Activated naive CD8-positive, alpha-beta T cell treated with anti-CD3 and anti-CD28 coated beads, Interleukin-2, amount 50 U/mL, for 16 hours (primary cell): ENCODE measurements at regions not wholly inside any gene's neighbourhood (a gene's known extent, or its start where the extent isn't known, plus 50 kb on each side); places are given as distances from the start of the nearest gene placed in this dataset.

ENCODE experiments used
- DNase-seq: peaks from one replicate; pipeline ENCODE4 v3.0.0-alpha.2; 2020; ENCODE audit warnings: low read depth, low spot score

- DNase-seq = no peak
Observed at GRCh38 chr17:15109608-15110007, 155.5 kb downstream of the PMP22 start.

DNA sequence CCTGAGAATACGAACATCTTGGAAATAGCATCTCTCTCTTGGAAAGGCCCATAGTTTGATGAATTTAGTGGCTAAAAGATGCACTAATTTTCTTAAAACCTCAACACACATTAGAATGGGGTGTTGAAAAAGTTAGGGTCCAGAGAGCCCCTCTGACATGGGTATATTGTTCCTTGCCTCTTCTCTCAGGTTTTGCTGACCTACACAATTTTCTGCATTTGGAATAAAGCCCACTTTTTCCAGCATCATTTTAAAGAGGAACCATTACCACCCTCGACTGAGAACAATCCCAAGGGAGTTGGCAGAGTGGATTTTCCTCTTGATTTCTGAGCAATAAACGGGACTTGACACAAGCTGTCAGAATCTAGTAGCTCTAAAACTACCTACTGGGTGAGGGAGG, 156.1 kb downstream of the PMP22 start:
- DNase-seq = no peak

GRCh38 chr17:15106540-15106939, 158.6 kb downstream of the PMP22 start:
- DNase-seq = no peak

- DNase-seq = no peak
Observed at GRCh38 chr17:15103785-15104184, 161.3 kb downstream of the PMP22 start.

DNA sequence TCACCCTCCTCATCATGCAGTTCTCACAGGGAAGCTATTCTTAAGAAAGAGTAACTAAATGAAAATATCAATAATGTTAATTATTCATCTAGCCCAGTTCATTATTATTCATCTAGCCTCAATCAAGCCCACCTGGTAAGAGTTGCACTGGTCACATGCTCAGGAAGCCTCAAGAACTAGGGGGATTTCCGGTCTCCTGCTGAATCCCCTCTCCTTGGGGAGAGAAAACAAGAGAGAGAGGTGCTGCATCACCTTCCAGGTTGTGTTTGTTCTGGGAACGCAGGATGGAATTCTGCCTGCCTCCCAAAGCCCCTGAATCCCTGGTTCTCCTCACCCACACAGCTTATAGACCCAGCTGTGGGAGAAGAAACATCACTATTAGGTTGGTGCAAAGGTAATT, 164.0 kb downstream of the PMP22 start:
- DNase-seq = no peak

DNA sequence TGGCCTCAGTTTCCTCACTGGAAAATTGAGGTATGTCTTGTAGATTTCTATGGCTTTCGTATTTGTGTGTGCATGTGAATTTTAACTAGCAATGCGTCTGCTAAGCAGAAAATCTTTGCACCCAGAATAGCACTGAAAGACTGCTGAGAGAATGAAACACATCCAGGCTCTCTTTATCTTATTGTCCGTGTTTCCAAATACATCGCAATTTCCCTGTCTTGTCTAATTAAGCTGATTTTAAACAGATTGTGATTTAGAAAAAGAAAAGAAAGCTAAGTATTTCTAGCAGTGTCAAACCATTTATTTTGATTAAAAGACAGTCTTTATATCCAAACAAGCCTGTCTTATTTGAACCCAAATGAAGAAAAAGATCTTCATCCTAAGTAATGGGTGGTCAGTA, 168.6 kb downstream of the PMP22 start:
- no peak for DNase-seq

DNA sequence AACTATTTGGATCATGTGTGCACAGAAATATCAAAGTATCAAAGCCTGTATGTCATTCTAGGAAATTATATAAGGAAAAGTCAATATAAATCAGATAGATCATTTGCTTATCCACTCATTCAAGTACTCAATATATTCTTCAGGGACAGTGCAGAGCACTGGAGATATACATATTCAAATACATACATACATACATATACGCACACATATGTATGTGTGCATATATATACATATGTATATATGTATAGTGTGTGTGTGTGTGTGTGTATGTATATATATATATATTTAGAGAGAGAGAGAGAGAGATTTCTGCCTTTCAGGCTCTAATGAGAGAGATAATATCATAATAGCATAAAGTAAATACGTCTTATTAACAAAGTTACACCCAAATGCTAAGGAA, 169.2 kb downstream of the PMP22 start:
- DNase-seq = no peak

GRCh38 chr17:15092762-15093161, 172.4 kb downstream of the PMP22 start:
- DNase-seq = no peak

GRCh38 chr17:15092261-15092660, 172.9 kb downstream of the PMP22 start:
- DNase-seq = no peak

DNA sequence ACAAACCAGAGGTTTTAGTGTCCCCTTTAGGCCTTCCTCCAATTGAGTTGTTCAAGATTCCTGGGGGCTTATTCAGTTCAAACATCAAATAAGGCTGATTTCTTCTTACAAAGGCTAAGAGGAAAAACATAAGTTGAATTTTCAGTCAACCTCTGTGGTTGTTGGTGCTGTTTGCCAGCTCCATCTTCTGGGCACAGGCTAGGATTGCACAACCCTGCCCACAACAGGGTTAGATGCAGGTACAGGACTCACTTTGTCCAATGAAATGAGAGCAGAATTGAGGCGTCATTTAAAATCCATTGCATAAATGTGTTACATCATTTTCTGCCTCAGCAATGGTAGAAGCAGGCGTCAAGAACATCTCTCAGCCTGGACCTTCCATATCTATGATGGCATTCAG, 173.3 kb downstream of the PMP22 start:
- no peak for DNase-seq

DNA sequence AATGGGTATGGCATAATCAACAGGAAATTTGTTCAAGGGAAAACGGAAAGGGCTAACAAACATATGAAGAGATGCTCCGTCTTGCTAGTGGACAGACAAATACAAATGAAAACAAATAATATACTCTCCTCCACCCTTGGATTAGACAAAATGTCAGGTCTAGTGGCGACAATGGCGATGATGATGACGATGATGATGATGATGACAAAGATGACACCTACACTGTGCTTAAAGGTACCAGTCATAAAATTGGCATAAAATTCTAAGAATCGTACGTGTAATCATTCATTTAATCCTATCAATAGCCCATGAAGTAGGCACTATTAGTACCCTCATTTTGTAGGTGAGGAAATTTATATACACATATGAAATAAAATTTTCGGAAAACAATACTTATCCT, 174.6 kb downstream of the PMP22 start:
- DNase-seq = no peak

DNA sequence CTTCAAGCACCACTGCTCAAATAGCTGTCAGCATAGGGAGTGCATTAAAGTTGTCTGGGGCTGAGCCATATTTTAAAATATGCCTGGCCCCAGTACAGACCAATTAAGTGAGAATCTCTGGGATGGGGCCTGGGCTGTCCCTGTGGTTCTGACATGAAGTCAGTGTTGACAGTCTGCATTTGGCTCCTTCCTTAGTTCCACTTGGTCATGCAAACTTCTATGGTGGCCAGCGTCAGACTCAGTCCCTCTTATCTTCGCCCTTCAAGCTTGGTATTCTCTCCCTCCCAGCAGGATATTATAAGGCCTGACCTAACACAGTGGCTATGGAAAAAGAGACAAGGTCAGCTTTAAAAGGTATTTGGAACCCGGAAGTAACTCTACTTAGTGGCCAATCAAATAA, 177.2 kb downstream of the PMP22 start:
- no peak for DNase-seq

- DNase-seq = no peak
Observed at GRCh38 chr17:15086776-15087295, 178.3 kb downstream of the PMP22 start.

GRCh38 chr17:15085890-15086677, 179.0 kb downstream of the PMP22 start:
- DNase-seq = no peak

DNA sequence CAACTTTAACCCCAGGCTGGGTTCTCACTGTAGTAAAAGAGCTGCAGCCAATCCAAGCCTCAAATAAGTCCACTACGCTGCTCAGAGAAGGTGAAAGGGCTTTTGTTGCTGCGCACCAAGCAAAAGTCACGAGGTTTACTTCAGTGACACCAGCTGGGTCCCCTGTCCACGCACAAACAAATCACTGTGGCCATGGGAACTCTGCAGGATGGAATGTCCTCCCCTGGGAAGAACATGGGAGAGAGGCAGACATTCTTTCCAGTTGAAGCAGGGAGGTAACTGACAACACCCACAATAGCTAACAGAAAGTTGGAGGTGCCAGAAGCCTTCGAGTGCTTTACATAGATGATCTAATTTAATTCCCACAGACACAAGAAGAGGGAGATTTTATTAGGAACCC, 181.9 kb downstream of the PMP22 start:
- no peak for DNase-seq

DNA sequence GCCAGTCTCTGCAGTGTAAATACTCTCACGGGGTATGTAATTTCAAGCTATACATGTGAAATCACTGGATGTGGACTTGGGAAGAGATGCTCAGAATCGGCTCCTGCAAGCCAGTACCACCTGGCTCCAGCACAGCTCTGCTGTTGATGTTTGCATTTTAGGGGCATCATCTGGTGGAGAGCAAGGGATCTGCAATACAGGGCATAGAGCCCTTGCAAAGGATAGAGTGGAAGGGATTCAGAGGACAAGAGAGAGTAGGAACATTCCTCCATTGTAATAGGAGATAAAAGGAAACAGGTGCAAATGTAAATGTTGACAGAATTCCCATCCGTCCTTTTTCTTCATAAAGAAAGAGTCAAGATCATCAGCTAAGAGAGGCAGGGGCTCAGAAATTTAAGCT, 184.1 kb downstream of the PMP22 start:
- no peak for DNase-seq

- DNase-seq = no peak
Observed at GRCh38 chr17:15078570-15078969, 186.6 kb downstream of the PMP22 start.

DNA sequence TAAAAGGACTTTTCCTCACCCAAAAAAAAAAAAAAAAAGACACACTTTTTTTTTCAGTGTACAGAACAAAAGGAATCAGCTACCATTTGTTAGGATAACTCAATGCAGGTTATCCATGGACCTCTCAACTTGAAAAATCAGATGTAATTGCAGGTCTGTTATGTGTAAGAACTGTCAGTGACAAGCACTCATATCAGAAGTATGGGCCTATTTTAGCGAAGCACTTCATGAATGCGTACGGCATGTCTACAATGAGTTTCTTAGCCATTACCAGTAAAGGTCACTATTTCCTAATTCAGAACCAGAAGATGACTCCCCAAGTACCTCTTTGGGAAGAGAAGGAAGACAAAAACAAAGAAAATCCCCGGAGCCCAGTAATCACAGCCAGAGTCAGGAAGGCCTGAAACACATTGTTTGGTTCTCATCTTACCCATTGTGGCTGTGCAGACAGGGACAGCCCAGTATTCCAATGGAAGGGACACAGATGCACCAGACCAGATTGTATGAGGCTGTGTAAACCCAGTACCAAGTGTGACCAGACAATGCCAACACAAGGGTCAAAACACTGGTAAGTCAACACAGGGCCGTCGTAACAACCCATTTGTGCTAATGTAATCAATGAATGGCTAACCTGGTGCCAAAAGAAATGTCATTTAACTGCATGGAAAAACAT, 188.0 kb downstream of the PMP22 start:
- no peak for DNase-seq

- DNase-seq = no peak
Observed at GRCh38 chr17:15051933-15052332, 213.2 kb downstream of the PMP22 start.

GRCh38 chr17:15049795-15050160, 215.3 kb downstream of the PMP22 start:
- no peak for DNase-seq

- no peak for DNase-seq
Observed at GRCh38 chr17:15048933-15049794, 216.0 kb downstream of the PMP22 start.

DNA sequence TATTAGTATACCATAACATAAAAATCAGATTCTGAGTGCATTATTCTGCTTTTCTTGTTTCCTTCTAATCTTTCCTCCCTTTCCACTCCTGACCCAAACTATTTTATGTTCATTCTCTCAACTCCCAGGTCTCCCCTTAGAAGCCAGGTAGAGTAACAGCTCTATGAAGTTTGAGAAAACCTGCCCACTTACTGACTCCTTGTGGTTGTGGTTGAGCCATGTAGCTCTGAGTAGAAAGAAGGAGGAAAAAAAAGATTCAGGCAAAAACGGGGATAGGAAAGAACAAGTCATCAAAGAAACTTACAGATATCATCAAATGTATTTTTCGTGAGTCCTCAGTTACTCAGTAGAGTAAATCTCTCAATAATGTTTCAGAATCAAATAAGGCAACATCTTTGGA, 216.7 kb downstream of the PMP22 start:
- no peak for DNase-seq
